Liver (tissue), 3 donors: ENCODE measurements at regions not wholly inside any gene's neighbourhood (a gene's known extent, or its start where the extent isn't known, plus 50 kb on each side); places are given as distances from the start of the nearest gene placed in this dataset.

Source experiments
- EGR1 ChIP-seq, 2 donors: IDR thresholded peaks; 2 replicates each; pipeline ENCODE4 v1.6.1; 2016 to 2018; ENCODE audit warnings: antibody characterized with exemption in 2 of 2, low read depth in 2 of 2
- FOXA1 ChIP-seq: IDR thresholded peaks from 2 replicates; pipeline ENCODE4 v1.6.1; 2016; ENCODE audit warnings: antibody characterized with exemption
- HNF4A ChIP-seq, 2 donors: conservative IDR thresholded peaks; 2 replicates each; pipeline ENCODE4 v1.6.1; 2016; ENCODE audit warnings: antibody characterized with exemption in 2 of 2, mild to moderate bottlenecking in 2 of 2
- JUND ChIP-seq, 2 donors: IDR thresholded peaks; 2 replicates each; pipeline ENCODE4 v1.6.1; 2016; ENCODE audit warnings: antibody characterized with exemption in 2 of 2
- NR2F2 ChIP-seq: IDR thresholded peaks from 2 replicates; pipeline ENCODE4 v1.6.1; 2016; ENCODE audit warnings: antibody characterized with exemption
- RAD21 ChIP-seq, 2 donors: IDR thresholded peaks; 2 replicates each; pipeline ENCODE4 v1.6.1; 2016; ENCODE audit warnings: antibody characterized with exemption in 2 of 2, mild to moderate bottlenecking in 2 of 2
- SP1 ChIP-seq: IDR thresholded peaks from 2 replicates; pipeline ENCODE4 v1.6.1; 2018; ENCODE audit warnings: antibody characterized with exemption, mild to moderate bottlenecking
- YY1 ChIP-seq: IDR thresholded peaks from 2 replicates; pipeline ENCODE4 v1.6.1; 2016; ENCODE audit warnings: antibody characterized with exemption, mild to moderate bottlenecking
- TF ChIP-seq, protein P1 (sequence below): fragments of 150-350 bp; IDR thresholded peaks from 2 replicates; pipeline ENCODE4 v1.5.1; 2017; ENCODE audit warnings: improper control_type of control experiment, low read depth, low read length; ENCODE audit not compliant: missing input control
- TF ChIP-seq, protein P2 (sequence below): IDR thresholded peaks from 2 replicates; pipeline ENCODE4 v1.6.1; 2016; ENCODE audit warnings: antibody characterized with exemption
- donor health status: healthy.
- donor health status: healthy.

DNA sequence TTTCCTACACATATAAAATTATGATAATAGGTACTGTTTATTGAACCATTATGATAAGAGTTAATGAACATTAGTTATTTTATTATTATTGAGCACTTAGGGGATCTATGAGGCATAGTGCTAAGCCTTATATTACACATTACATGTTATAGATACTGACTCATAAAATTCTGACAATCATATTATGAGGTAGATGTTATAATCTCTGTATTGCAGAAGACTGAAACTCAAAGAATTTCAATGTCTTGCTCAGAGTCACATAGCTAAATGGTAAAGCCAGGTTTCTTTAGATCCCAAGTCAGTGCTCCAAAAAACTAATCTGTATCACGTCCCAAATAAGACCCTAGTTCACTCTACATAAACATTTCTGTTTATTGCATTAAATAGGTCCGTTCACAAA, 207.2 kb upstream of the CNKSR2 start:
- no peak for TF ChIP-seq HNF4A (conservative IDR thresholded peaks at IDR 0.05)
- TF ChIP-seq, protein P1, sequence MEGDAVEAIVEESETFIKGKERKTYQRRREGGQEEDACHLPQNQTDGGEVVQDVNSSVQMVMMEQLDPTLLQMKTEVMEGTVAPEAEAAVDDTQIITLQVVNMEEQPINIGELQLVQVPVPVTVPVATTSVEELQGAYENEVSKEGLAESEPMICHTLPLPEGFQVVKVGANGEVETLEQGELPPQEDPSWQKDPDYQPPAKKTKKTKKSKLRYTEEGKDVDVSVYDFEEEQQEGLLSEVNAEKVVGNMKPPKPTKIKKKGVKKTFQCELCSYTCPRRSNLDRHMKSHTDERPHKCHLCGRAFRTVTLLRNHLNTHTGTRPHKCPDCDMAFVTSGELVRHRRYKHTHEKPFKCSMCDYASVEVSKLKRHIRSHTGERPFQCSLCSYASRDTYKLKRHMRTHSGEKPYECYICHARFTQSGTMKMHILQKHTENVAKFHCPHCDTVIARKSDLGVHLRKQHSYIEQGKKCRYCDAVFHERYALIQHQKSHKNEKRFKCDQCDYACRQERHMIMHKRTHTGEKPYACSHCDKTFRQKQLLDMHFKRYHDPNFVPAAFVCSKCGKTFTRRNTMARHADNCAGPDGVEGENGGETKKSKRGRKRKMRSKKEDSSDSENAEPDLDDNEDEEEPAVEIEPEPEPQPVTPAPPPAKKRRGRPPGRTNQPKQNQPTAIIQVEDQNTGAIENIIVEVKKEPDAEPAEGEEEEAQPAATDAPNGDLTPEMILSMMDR, result no peak
- TF ChIP-seq YY1, result no peak
- TF ChIP-seq, protein P2, sequence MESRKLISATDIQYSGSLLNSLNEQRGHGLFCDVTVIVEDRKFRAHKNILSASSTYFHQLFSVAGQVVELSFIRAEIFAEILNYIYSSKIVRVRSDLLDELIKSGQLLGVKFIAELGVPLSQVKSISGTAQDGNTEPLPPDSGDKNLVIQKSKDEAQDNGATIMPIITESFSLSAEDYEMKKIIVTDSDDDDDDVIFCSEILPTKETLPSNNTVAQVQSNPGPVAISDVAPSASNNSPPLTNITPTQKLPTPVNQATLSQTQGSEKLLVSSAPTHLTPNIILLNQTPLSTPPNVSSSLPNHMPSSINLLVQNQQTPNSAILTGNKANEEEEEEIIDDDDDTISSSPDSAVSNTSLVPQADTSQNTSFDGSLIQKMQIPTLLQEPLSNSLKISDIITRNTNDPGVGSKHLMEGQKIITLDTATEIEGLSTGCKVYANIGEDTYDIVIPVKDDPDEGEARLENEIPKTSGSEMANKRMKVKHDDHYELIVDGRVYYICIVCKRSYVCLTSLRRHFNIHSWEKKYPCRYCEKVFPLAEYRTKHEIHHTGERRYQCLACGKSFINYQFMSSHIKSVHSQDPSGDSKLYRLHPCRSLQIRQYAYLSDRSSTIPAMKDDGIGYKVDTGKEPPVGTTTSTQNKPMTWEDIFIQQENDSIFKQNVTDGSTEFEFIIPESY, result no peak
- no peak for TF ChIP-seq RAD21 (IDR thresholded peaks at IDR 0.05)
- TF ChIP-seq JUND (IDR thresholded peaks at IDR 0.05), result no peak
- TF ChIP-seq FOXA1, result no peak
- no peak for TF ChIP-seq NR2F2
- TF ChIP-seq SP1, result no peak
- no peak for TF ChIP-seq EGR1 (IDR thresholded peaks at IDR 0.05; ENCODE audit: low read depth in 2 of 2)
